ENCODE measurements at regions not wholly inside any gene's neighbourhood (a gene's known extent, or its start where the extent isn't known, plus 50 kb on each side); places are given as distances from the start of the nearest gene placed in this dataset.

DNA sequence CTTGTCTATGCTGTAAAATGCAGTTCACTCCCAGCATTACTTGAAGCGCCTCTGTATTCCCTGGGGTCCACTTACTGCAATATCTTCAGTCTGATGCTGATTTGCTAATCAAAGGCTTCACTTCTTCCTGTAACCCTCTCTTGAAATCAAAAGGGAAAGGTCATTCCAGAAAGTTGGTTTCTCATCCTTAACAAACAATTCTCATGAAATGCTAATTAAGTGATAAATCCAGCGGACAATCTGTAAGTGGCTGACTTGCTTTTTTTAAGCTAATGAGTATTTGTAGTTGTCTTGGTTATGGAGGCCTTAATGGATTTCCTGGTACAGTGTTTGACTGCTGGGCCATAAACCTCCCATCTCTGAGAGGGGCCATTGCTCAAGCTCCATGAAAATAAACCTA, 499.6 kb upstream of the HS6ST1 start:
- no peak for DNase-seq (ENCODE audit: low read depth)

DNA sequence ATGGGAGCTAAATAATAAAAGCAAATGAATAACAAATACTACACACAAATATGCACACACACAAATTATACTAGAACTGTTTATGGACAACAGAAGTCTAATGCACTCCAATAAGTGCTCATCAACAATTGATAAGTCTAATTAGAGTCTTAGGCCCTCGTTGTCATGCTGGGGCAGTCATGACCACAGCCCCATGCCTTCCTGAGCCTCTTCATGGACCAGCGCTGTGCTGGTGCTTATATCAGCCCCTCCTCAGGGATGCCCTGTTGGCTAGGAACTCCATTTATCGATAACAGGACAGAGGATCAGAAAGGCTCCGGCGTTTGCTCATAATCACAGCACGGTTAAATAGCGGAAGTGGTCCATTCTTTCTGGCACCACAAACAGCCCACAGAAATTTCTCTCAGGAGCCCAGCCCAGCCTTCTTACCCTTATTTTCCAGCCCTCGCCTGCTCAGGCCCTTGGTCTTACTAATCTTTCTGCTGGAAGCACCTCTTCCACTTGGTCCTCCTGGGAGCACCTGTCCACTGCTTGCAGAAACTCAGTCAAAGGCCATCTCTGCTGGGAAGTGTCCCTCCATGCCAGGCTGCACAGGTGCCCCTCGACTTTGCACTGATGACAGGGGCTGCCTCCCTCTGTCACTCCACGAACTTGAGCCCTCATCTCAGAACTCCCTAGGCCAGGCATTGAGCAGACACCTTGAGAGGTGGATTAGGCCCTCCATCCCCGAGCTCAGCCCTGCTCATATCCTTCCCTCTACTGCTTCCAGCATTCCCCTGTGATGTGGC, 500.2 kb upstream of the HS6ST1 start:
- DNase-seq (ENCODE audit: low read depth): no peak

DNA sequence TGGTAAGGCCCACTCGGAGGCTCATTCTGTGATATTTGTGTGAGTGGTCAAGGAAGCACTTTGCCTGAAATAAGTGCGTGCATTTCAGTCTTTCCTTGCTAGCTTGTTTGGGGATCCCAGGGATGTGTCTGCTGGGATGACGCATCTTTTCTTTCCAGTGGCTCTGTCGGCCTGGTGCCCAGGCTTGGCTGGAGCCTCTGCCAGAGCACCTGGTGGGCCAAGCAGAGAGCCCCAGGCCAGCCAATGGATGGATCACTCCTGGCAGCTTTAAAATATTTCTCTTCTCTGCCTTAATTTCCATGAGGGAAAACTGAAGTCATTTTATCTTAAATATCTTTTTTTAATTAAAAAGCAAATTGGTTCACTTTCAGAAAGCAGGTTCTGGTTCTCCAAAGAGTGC, 501.8 kb upstream of the HS6ST1 start:
- DNase-seq (ENCODE audit: low read depth): no peak

DNA sequence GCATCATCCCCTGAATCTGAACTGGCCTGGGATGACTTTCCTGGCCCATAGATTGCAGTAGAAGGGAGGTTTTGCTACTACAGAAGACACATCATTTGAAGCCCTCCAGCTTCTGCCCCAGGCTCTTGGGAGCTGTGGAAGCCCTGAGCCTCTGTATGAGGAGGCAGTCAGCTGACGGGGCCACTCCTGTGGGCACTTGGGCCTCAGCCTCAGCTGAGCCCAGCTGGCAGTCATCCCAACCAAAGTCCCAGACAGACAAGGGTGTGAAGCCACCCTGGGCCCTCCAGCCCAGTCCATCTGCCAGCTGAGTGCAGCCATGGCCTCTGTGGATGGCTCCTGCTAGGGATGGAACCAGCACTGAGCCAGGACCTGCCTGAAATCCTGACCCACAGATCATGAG, 502.3 kb upstream of the HS6ST1 start:
- no peak for DNase-seq (ENCODE audit: low read depth)

DNA sequence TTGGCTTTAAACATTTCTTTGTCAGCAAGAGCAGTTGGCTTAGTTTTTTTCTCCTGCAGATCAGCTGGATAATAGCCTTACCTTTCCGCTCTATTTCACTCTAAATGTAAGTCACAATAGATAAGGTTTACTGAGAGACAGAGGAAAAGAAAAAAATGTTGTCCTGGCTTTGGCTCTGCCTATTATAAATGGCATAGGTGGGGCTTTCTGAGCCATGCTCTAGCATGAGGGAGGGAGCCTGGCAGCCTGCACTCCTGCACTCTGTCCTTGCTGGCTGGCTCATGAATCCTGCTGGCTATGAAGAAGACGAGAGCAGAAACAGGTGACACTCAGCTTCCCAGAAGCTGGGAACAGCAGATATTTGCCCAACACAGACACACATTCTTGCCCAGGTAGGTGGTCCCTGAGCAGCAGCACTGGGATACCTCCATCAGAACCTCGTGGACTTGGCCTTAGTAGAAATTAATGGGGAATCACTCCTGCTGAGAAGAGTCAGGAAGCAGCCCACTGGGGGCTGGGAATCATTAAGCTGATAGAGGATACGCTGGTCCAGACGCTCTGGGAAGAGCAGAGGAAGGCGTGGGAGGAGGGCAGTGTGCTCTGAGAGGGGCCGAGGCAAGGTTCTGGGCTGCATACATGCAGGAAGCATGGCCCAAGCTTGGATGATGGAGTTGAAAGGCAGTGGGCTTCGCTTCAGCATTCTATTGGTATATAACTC, 514.4 kb upstream of the HS6ST1 start:
- DNase-seq (ENCODE audit: low read depth): no peak

DNA sequence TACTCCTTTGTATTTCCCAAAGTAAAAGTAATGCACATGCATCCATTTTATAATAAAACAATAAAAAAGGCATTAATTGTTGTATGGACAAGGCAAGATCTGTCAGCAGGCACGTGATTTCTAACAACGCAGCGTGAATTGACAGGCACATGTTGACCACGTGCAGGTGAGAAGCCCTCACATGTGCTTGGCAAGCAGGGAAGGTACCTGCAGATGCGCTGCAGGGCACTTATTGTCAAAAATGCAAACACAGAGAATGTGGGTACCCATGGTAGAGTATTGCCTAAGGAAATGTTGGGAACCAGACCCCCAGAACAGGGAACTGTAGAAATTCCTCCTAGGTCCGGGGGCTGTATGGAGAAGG, 515.0 kb upstream of the HS6ST1 start:
- no peak for DNase-seq (ENCODE audit: low read depth)

DNA sequence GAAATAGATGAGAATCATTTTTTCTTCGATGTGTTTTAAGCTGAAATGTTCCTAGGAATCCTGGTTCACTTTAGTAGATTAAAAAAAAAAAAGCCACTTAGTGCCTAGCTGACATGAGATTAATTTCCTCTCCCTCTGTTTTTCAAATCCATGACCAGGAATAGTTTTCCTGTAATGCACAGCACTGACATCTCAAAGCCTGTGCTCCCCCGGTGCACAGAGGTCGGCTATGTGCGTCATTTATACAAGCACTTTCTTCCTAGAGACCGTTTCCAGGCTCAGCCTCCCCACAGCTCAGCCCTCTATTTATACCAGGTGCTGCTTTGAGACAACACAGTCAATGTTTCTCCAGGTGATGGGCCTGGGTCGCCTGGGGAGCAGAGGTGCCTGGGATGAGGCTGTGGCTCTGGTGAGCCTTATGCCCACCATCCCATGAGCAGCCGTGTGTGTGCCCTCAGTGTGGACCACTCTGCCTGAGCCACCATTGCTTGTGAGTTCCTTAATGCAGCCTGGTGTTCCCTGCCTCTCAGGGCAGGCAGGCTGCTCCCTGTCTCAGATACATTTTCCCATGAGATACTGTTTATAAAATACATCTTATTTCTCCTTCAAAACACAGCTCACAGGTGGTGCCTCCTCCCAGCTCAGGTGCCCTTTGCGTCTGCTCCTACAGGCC, 515.7 kb upstream of the HS6ST1 start:
- DNase-seq (ENCODE audit: low read depth): no peak

DNA sequence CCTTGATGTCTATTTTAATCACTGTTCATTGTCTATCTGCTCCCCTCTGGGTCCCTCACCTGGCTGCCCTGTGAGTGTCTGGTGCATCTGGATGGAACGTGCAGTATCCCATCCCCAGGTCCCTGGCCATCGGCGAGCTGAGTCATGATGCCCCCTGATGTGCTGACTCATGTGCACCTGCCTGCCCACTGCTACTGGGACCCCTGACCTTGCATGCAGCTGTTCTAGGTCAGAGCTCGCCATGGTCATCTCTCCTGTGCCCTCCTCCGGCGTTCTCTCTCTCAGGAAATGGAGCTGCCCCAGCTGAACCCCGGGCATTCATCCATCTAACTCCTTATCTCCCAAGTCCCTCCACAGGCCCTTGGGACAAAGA, 516.2 kb upstream of the HS6ST1 start:
- DNase-seq (ENCODE audit: low read depth): no peak

DNA sequence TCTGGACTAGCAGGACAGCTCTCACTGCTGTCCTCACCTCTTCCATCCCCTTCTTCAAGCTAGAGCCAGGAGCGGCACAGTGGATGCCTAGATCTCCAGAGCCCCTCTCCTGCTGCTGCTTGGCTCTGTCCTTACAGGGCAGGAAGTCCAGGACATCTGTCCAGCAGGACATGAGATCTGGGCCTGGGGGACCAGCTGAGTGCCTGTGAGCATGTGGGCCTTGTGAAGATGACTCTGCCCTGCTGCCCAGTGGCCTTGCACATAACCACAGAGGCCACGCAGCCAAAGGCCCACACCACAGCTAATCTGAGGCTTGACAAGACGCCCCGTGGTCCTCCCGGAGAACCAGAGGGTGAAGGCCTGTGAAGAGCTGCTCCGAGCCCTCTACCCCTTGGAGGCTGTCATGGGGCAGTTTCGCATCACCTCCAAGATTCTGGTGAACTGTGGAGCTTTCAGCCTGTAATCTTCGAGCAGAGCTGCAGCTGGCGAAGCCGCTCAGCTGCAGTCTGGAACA, 516.7 kb upstream of the HS6ST1 start:
- no peak for DNase-seq (ENCODE audit: low read depth)

DNA sequence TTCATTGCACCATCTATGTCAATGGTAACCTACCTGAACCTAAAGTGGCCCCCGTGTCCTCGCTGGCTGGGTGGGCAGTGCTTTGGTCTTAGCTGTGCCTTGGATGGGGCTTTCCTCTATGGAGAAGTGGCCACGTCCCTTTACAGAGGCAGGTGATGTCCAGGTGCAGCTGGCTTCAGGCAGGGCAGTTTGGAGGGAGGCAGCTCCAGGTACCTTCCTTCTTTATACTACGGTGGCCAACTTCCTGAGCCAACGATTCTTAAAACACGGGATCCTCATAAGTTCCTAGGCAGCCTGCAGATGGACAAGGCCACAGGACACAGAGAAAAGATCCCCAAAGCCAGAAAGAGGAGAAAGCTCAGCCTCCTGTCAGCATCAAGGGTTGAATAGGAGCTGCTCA, 517.3 kb upstream of the HS6ST1 start:
- no peak for DNase-seq (ENCODE audit: low read depth)

DNA sequence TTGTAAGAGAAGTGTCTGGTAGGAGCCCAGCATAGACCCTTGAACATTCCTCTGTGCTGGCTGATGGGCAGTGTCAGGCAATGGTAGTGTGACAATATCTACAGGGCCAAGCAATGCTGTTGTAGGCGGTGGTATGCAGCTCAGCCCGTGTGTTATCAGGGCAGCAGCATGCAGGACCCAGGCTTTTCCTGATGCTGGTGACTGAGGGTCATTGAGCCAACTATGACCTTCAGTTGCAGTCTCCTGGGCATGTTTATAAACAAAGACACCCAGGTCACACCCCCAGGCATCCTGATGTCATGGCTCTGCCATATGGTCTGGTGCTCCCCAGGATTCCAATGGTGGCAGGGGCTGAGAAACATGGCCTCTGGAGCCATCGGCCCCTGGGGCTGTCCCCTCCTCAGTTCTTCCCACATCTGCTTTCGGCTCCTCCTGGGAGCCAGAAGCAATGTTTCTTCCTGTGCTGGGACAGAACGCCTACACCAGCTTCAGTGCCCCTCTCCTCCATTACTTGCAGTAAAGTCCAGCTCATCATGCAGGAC, 518.0 kb upstream of the HS6ST1 start:
- DNase-seq (ENCODE audit: low read depth): no peak

DNA sequence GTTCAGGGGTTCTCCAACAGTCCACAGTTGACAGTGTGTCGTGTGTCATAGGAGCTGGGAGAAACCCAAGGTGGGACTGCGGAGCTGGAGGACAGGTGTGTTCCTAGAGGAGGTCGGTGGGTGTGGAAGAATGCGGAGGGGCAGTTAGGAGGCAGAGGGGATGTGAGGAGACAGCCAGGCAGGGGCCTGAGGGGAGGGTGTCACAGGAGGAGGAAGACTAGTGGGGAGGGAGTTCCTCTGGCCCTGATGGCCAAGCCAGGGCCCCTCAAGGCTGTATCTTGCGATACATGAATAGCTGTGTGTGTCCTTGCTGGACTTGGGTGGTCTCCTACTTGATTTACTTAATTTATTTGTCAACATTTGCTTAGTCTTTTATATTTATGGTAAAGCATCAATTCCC, 519.6 kb upstream of the HS6ST1 start:
- DNase-seq (ENCODE audit: low read depth): no peak

DNA sequence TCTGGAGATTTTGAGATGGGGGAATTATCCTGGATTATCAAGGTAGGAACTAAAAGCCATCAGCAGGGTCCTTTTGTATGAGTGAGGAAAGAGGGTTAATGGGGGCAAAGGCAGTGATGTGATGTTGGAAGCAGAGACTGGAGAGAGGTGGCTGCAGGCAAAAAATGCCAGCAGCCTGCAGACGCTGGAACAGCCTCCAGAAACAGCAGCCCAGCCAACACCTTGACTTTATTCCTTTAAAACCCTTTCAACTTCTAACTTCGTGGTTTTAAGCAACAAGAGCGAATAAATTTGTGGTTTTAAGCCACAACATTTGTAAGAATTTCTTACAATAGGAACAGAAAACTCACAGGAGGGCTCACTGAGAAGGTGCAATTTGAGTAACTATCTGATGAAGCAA, 523.1 kb upstream of the HS6ST1 start:
- no peak for DNase-seq (ENCODE audit: low read depth)

DNA sequence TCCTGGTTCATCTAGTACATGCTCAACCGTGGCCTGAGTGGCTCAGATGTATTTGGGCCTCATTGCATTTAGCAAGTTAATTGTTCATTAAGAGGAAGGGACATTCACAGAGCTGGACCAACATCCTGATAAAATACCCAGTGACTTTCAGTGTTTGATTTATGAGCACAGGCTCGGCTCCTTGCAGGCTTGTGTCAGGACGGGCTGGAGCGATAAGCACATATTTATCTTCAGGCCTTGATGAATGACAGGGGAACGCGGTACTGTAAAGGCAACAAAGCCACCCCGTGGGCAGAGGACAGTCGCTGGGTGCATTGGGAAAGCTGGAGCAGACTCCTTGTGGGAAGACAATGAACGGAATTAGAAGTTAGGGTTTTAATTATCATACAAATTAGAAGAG, 548.6 kb upstream of the HS6ST1 start:
- DNase-seq (ENCODE audit: low read depth): no peak

DNA sequence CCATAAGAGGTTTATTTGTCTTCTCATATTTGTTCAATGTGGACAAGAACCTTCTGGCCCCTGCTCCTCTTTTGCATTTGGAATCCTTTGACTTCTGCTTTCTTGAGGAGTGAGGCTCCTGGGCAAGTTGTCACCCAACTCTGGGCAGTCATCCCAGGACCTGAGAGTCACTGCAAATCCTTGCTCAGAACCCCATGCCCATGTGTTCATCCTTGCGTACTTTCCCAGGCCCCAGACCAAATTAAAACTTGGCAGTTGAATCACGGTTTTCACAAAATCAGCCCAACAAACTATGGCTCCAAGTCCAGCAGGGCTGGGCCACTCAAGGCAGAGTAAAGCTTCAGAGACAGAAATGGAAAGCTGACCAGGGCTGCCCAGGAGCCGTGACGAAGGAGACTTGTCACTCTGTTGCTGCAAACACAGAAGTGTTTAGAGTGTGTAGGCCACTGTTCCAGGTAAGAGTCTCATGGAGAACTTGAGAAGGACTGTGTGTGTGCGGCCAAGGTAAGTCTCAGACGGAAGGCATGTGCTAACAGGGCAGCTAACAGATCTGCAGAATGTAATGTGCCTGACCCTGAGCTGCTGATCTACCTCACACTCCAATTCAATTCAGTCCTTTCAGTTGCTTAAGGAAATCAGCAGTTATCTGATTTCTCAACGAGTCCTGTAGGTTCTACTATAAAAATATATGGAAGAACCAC, 549.4 kb upstream of the HS6ST1 start:
- DNase-seq (ENCODE audit: low read depth): no peak

DNA sequence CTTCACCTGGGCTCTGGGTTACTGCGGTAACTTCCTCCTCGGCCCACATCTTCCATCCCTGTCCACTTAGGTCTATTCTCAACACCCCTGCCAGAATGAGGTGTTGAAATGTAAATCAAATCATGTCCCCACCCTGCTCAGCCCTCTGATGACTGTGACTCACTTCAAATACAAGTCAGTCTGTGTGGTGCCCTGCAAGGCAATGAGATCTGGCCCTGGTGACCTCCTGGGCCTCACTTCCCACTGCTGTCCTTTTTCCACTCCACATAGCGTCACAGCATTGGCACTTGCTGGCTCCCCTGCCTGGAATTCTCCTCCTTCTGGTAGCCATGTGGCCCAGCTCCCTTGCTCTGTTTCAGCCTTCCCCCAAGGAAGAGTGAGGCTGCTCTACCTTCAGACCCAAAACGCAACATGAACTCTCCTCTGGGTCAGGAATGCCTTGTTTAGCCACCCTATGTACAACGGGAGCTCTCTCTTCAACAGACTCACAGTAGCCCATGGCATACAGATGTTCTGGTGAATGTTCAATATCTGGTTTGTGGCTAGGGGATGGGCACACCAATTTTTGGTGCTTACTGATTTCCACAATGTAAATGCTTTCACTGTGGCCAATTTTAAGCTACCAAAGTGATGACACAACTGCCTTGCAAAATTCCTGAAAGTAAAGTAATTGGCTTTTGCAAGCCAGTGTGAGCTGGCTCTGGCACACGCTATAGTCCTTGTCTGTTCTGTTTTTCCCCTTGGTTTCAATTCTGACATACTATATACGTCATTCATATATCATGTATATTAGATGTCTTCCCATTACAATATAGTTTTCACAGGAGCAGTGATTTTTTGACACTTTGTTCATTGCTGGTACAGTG, 550.3 kb upstream of the HS6ST1 start:
- no peak for DNase-seq (ENCODE audit: low read depth)

DNA sequence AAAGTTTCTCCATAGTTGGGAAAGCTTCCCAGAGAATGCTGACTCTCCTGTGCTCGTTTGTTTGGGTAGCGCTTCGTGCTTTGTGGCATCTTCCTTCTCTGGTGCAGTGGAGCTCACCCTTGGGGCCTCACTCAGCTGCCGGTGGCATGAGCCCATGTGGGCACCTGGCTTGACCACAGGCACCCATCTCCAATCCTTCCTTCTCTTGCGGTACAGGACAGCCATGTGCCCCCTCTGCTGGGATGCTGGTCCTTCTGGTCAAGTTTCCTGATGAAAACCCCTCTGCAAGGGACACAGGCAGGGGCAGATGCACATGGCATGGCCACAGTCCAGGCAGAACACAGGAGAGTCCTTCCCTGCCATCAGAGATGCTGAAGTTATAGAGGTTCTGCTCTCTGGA, 555.9 kb upstream of the HS6ST1 start:
- no peak for DNase-seq (ENCODE audit: low read depth)

DNA sequence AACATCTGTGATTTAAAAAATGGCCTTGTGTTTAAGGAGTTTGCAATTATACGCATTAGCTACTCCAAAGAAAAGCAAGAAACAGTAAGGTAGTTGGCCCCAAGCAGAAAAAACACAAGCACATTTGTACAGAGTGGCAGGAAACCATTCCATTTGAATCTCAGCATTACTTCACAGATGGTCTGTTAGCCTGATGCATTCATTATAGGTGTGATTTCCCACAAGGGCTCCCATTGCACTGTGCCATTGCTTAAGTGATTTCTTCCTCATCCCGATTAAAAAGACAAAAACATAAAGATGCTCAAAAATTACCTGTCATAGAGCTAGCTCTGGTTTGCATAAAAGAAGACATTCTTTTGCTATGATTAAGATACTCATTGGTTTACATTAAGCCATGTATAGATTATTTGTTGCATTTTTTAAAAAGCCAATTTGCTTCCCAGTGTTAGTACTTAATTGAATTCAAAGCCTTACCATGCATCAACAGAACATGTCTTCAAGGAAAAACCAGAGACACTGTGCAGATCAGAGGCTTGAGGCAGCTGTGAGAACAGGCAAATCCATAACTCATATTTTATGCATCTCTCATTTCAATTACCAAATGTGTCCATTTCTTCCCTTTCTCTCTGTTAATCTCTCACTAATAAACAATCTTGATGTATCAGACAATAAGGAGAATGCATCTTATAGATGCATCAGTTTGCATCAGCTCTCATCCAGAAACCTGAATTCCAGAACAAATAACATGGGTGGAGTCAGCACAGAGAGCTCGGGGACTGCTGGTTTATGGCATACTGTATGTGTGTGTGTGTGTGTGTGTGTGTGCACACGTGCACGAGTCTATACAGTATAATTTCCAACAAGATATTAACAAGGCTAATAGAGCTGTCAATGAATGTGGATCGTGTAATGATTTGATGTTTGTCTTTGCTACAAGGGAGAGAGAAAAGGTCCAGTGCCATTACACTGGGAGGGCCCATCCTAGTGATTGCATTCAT, 558.6 kb upstream of the HS6ST1 start:
- no peak for DNase-seq (ENCODE audit: low read depth)

DNA sequence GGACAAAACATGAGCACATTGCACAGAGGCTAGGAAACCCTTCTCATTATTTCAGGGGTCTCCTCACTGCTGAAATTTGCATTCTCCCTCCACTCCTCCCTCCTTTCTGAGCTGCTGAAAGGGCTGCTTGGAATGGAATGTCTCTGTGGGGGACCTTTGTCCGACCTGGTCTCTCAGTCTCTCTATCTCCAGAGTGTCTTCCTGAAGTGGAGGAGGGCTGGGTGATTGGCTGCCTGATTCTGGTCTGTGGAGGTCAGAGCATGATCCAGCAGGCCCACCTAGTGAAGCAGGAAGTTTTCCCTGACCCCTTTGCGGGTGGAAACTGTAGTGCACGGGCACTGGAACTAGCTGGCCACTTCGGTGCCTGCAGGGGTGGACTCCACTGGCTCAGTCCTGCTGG, 560.5 kb upstream of the HS6ST1 start:
- no peak for DNase-seq (ENCODE audit: low read depth)

DNA sequence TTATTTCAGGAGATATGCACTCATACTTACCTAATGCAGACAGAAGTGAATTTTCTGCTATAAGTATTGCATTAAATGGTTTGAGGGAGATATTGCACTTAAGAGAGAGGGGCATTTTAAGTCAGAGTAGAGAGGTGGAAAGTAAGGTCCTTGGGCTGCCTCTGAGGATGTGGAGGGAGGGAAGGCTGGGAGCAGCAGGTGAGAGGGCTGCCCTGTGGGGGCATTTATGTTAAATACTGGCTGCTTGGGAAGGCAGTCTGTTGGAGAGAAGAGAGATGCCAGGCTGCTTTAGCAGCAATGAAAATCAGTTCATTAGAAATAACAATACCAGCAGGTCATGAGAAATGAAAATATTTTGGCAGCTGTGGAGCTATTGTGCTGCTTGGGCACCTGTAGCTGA, 576.2 kb upstream of the HS6ST1 start:
- DNase-seq (ENCODE audit: low read depth): no peak
